G401 (cell line): ENCODE measurements at regions not wholly inside any gene's neighbourhood (a gene's known extent, or its start where the extent isn't known, plus 50 kb on each side); places are given as distances from the start of the nearest gene placed in this dataset.
"Not testable (repeated sequence)": the region's sequence is repeated elsewhere in the genome, so short reads cannot be mapped to it uniquely, and the experiment has no call there.

ENCODE experiments used
- DNase-seq: peaks from one replicate; pipeline ENCODE4 v3.0.0-alpha.2; 2015; ENCODE audit warnings: low spot score
- in situ Hi-C: cut with HindIII; loops from 2 replicates; pipeline ENCODE4 v1.10.0; 2016; ENCODE audit warnings: low sequenced_read_pairs, mixed read lengths

DNA sequence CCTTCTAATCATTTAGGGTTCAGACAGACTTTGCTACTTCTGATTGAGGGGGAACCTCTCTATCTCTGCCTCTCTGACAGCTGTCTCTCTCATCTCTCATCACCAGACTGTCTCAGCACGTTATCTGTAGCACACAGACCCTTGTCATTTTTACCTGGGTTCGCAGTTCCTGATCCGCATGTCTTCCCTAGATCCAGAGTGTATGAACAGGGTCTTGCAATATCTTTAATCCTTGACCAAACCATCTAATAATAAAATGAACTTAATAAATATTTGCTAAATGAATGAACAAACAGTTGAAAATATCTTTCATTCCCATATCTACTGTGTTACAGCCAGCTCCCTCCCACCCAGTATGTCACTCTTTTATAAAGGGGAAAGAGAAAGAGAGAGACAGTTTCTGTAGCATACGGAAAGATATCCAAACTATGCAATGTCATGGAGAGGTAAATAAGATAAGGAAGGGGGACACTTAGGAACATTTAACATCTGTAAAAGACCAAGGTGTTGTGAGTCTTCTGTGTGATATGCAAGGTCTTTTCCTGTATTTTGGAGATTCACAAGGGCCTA lies 507.6 kb downstream of the SUCLG1 start:
- DNase-seq: no peak
- in situ Hi-C loops: no loop called here

DNA sequence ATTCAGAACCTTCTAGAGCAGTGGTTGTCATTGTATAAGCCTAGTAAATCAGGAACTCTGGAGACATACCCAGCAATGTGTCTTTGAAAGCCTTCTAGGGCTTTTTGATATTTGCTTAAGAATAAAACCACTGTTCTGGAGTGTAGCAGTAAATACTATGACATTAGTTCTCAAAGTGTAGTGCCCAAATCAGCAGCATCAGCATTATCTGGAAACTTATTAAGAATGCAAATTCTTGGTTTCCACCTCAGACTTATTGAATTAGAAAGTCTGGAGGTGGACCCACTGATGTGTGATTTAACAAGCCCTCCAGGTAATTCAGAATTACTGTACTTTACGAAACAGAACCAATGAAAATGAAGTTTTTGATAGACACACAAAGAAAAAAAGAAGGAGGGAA lies 509.7 kb downstream of the SUCLG1 start:
- DNase-seq: no peak
- in situ Hi-C loops: no loop called here

DNA sequence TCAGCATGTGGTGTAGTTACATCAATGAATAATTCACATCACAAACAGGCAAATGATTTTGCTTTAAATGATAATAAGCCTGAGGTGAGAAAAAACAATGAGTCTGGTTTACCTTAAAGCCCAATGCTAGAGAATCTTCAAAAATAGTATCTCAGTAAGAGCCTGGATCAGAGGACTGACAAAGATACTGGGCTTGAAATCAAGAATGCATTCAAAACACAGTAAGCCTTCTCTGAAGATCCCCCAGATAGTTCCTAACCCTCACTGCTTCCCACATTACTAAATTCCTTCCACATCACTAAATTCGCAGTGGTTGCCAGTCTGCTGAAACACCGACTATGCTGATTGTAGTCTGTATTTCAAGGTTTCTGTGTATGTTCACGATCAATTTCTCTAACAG lies 514.9 kb downstream of the SUCLG1 start:
- DNase-seq: no peak
- in situ Hi-C loops: no loop called here

DNA sequence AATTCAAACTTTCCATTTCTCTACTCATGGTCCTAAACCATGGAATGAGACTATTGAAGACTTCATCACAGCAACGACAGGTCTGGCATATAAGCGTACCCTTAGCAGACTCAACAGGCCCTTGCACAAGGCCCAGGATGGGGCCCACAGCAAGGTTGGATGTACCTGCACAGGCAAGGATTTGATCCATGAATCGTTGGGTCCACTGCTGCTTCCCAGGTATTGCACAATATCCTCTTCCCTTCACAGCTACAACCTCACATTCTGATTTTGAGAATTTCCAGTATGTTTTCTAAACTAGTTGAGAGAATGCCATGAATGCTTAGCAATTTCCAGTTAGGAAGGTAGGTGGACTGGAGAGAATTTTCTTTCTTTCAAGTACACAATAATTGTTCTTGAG lies 515.8 kb downstream of the SUCLG1 start:
- in situ Hi-C loops: no loop called here
- no peak for DNase-seq

DNA sequence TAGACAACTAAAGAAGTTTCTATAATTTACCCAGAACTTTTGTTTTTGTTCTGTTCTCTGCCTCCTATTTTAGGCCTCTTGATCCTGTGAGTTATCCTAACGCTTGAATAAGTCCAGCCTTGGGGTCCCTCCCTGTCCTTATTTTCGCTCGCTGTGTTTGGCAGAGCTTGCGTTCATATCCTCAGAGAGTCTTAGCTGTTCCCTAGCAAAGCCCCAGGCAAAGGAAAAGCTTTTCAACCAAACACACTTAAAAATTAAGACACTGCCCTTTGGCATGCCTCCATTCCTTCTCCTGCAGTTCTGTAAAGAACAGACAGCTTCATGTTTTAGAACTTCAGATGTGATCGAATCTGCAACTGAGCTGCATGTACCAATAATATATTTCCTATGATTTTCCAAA lies 517.2 kb downstream of the SUCLG1 start:
- DNase-seq: no peak
- in situ Hi-C loops: no loop called here

DNA sequence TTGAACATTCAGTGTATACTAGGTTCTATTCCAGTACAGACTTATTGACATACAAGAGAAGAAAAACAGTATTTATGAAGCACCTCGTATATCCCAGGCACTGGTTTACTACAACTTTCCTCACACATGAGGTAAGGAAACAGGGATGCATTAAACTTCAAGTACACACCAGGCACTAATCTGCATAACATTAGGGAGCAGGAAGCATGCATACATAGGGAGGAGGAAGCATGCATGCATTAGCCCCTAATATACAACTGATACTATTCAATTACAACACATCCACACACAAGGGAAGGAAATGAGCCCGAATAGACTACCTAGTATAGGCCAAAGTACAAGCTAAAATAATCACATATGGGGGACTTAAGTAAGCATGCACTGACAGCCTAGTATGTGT lies 525.3 kb downstream of the SUCLG1 start:
- no peak for DNase-seq
- in situ Hi-C loops: no loop called here

DNA sequence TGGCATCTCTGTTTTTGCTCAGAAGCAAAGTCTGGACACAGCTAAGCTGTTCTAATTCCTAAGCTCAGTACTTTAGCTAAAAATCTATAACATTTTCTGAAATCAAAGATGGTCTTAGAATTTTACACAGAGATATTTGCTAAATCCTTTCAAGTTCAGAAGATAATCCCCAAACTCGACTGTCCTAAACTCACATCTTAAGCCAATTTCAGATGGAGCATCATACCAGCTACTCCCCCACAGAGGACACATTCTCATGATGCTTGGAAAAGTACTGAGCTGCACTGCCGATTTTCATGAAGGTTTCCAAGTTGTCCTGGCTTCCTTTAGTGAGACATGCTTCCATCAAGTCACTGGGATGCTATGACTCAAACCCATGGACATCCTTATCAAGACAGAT lies 535.5 kb downstream of the SUCLG1 start:
- no peak for DNase-seq
- in situ Hi-C loops: no loop called here

DNA sequence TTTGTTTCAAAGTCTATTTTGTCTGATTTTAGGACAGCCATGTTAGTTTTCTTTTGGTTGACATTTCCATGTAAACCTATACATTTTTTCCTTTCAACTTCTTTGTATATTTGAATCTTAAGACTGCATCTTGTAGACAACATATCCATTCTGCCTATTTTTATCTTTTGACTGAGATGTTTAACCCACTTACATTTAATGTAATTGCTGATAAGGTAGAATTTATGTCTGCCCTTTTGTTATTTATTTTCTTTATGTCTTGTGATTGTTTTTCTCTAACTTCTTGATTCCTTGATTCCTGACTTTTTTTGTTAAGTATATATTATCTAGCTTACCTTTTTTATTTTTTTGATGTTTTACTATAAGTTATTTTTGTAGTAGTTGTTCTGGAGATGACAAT lies 542.5 kb downstream of the SUCLG1 start:
- no peak for DNase-seq
- in situ Hi-C loops: no loop called here

DNA sequence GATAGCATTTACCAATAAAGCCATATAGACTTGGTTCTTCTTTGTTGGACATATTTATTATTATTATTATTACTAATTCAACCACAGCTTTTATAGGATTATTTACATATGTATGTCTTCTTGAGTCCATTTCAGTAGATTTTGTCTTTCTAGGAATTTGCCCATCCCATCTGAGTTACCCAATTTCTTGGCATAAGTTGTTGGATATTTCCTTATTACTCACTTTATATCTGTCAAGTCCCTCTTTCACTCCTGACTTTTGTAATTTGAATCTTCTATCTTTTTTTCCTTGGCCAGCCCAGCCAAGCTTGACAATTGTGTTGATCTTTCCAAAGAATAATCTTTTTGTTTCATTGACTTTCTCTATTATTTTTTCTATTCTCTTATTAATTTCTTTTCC lies 543.7 kb downstream of the SUCLG1 start:
- DNase-seq: no peak
- in situ Hi-C loops: no loop called here

DNA sequence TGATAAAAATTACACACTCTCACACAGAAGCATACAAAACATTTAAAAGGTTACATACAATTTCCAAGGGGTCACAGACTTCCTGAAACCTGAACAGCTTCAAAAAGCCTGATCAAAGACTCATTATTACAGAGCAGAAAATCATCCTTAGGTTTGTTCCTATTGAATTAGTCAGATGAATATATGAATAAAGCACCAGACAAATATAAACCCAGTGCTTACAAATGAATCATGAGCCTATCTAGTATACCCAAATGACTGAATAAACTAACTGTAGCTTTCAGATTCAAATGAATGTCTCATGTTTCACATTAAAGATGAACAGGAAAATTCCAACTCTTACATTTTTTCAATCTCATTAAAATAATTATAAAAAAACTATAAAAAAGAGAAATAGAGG lies 550.3 kb downstream of the SUCLG1 start:
- DNase-seq: no peak
- in situ Hi-C loops: no loop called here

DNA sequence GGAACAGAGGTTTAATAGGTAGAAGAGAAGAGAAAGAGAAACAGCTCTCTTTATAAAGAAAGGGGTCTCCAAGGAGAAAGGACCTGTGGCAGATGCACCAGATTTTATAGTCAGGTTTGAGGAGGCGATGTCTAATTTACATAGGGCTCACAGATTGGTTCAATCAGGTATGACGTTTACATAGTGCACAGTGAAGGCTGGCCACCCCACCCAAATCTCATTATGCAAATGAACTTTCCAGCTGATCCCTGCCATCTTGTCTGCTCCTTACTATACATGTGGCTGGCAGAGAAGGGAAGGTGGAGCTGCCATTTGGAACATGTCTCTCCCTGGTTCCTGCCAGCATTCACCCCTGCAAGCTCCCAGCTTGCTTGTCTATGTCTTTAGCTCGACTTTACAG lies 557.8 kb downstream of the SUCLG1 start:
- in situ Hi-C loops: no loop called here
- no peak for DNase-seq

DNA sequence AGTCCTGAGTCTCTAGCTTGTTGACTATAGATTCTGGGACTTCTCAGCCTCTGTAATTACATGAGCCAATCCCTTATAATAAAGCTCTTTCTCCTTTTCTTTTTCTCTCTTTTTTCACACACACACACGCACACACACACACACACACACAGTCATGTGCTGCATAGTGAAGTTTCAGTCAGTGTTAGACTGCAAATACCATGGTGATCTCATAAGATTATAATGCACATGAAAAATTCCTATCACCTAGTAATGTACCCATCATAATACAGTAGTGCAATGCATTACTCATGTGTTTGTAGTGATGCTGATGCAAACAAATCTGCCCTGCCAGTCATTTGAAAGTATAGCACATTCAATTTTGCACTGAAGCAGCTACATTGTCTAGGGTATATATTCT lies 558.2 kb downstream of the SUCLG1 start:
- in situ Hi-C loops: no loop called here
- DNase-seq: no peak

DNA sequence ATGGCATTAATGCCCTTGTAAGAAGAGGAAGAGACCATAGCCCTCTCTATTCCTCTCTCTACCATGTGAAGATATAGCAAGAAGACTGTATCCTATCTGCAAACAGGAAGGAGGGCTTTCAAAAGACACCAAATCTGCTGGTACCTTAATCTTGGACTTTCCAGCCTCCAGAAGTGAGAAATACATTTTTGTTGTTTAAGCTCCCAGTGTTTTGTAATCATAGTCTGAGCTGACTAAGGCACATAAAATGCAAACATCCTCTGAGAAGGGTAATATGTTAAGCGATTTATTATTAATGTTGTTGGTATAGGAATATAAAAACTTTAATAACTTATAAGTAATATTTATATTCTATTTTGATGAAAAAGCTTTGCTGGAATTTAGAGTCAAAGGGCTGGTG lies 559.8 kb downstream of the SUCLG1 start:
- no peak for DNase-seq
- in situ Hi-C loops: no loop called here

DNA sequence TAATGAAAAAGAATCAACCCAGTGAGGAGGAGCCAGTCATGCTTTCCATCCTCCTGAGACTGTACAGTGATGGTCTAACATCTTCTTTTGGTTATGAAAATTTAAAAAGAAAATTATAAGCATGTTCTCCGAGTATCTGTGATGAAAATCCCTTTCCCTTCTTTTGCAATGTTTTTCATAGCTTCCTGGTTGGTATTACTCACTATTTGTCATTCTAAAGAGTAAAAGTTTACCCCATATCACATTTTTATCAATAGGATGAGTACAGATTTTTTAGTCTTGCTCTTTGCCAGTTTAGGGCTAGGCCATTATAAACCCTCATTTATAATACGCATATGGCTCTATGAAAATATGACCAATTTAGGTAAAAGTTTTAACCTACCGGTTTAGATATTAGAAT lies 564.1 kb downstream of the SUCLG1 start:
- in situ Hi-C loops: no loop called here

DNA sequence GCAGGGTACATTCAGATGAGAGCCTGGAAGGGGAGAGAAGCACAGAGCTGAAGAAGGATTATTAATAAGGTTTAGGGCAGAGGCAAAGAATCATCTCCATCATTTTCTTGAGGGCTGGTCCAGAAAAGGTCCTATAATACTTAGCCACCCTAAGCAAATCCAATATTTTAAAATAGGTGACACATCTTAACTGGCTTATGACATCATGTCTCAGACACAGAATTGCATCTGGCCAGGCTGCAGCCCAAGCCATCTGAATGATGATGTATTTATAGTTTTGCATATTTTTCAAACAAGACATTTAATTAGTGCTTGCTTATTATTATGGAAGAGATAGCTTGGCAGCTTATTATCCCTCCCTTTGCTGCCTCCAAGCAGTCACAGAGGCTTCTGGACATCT lies 571.3 kb downstream of the SUCLG1 start:
- DNase-seq: no peak
- in situ Hi-C loops: no loop called here

More for the DNA sequence above, 564.1 kb downstream of the SUCLG1 start:
- DNase-seq: no peak

DNA sequence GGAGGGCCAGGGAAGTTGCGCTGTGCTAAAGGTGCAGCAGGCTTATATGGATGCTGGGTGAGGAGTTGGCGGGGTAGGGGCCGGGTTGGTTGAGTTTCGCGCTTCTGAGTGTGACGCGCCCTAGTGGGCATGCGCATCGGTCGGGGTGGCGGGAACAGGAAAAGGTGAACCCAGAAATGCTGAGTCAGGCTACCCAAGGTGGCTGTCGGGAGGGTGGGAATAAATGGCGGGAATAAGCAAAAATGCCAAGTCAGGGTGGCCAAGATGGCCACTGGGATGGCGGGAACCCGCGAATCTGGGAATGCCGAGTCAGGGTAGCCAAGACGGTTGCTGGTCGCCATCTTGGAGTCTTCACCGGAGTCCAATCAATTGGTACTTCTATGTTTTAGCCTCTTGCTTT lies 580.0 kb downstream of the SUCLG1 start:
- DNase-seq: no peak
- in situ Hi-C loops: no loop called here

DNA sequence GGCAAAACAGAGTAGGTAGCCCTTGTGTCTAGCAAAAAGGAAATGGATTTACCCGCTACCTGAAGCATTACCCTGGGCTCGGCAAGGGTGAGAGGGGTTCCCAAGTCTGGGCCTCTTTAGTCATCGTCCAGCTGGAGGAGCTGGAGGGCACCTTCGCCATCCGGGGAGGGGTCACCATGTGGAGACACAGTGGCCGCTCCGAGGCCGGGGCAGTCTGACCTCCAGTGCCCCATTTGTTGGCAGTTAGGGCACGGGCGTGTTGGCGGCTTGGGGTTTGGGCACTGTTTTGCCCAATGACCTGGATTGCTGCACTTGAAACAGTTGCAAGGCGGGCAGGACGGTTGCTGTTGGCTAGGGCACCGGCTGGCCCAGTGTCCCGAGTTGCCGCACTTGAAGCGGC lies 581.8 kb downstream of the SUCLG1 start:
- DNase-seq, in situ Hi-C loops: not testable (repeated sequence)

DNA sequence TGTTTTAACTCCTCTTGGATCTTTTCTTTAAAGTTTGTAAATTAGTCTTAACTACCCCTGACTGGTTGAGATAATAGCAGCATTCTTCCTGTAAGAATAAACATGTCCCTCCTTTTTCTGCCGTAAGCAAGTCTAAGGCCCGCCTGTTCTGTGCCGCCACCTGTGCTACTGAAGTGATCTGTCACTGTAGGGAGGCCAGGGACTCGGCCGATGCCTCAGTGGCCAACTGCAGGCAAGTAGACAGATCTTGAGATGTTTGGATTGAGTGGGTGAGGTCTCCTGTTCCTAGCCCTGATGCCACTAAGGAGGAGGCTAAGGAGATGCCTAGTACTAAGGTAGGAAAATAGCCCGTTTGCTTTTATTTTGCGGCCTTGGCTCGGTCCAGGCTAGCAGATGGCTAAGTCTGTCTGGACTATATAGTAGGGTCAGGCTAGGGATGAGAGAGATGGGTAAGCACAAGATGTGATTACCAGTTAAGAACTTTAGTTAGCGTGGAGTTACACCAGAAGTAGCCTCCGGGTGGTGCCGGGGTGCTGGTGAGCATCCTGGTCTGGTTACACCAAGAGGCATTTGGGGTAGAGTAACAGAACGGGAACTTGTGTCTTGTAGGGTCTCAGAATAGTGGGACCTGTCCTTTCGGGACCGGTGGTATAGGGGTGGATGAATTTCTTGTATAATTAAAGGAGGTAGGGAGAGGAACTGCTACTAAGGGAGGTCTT lies 584.2 kb downstream of the SUCLG1 start:
- no peak for DNase-seq
- in situ Hi-C loops: no loop called here

DNA sequence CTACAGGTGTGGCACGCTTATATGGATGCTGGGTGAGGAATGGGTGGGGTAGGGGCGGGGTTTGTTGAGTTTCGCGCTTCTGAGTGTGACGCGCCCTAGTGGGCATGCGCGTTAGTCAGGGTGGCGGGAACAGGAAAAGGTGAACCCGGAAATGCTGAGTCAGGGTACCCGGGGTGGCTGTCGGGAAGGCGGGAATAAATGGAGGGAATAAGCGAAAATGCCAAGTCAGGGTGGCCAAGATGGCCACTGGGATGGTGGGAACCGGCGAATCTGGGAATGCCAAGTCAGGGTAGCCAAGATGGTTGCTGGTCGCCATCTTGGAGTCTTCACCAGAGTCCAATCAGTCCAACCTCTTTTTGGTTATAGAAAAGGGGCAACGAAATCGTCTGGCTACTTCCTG lies 585.0 kb downstream of the SUCLG1 start:
- in situ Hi-C loops: no loop called here
- DNase-seq: no peak

DNA sequence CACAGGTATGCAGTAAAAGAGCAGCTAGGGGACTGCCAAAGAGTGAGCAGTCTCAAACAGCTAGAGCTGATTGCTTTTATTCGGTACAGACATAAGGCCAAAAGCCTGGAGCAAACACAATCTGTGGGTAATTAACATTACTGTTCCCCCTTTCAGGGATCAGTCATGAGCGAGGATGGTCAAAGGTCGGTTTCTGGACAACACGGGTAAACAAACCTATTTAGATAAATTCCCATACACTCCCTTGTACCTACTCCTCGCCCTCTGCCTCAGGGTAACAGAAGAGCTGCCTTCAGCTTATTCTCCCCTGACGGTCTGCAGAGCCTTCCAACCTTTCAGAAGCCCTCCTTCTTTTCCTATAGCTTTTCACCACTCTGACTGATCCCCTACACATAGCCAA lies 586.0 kb downstream of the SUCLG1 start:
- DNase-seq: no peak
- in situ Hi-C loops: no loop called here

DNA sequence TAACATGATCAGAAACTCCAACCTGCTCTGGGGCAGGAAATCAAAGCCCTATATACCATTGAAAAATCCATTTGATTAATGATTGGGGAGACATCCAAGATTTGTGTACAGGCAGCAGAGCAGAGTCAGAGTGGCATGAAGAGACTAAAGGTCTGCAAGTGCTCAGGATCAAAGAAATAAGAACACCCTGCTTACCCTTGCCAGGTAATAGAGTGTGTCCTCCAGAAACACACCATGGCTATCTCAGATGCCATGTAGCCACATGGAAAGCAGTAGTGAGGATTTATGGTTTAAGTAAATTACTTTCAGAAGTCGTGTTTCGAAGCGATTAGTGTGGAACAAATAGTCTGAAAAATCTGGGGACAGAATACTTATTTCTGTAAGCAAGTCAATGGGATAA lies 592.9 kb downstream of the SUCLG1 start:
- no peak for DNase-seq
- in situ Hi-C loops: no loop called here
